ENCODE measurements at regions not wholly inside any gene's neighbourhood (a gene's known extent, or its start where the extent isn't known, plus 50 kb on each side); places are given as distances from the start of the nearest gene placed in this dataset.

DNA sequence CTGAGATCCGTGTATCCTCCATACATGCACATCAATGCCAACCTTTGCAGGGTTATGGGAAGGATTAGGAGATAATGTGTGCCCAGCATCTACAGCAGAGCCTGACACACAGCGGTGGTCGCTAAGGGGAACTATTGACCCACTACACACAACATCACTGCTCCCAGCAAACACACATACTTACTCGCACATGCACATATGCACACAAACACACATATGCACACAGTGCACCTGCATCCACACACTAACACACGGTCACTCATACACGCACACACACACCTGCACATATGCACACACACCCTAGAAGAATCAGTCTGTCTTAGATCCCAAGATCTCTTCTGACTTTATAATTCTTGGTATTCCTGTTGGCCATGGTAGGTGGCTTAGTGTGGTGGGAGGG is 118.3 kb downstream of the GYPC start:
- DNase-seq (ENCODE audit: low read depth in 2 of 3, low spot score in 2 of 3), result no peak

GRCh38 chr2:126774761-126775160 is 118.8 kb downstream of the GYPC start:
- no peak for DNase-seq (ENCODE audit: low read depth in 2 of 3, low spot score in 2 of 3)

DNA sequence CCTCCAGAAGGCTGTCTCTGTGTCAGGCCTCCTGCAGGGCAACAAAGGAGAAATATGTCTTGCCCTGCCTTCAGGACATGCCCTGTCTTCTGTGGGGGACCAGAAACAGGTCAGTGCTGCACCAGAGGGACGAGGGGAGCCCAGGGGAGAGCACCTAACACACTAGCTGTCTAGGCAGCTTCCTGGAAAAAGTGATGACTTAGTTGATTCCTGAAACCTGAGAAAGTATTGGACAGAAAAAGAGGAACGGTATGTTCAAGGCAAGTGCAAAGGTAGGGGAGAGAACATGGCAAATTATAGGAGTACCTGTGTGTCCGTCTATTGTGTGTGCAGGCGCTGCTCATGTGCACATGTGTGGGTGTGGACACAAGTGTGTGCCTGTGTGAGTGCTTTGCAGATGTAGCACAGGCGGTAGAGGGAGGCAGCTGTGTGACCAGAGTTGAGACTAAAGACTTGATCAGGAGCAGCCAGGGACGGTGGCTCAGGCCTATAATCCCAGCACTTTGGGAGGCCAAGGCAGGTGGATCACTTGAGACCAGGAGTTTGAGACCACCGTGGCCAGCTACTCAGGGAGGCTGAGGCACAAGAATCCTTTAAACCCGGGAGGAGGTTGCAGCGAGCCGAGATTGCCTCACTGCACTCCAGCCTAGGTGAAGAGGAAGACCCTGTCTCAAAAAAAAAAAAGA is 119.5 kb downstream of the GYPC start:
- DNase-seq (ENCODE audit: low read depth in 2 of 3, low spot score in 2 of 3), result no peak

DNA sequence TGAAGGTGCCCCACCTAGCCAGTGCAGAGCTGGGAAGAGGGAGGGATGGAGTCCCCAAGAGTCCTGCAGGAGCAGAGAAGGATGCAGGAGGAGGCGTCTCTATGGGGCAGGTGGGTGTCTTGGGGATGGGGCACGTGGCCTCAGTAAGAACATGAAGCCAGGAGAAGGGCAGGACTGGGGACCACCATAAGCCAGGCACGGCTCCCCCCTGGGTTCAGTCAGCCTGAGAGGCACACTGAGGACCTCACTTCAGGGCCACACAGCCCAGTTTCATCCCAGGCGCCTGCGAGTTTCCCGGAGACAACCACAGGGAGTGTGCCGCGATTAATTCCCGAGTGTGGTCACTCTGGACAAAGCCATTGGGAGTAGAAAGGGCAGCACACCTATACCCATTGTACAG is 120.3 kb downstream of the GYPC start:
- no peak for DNase-seq (ENCODE audit: low read depth in 2 of 3, low spot score in 2 of 3)

DNA sequence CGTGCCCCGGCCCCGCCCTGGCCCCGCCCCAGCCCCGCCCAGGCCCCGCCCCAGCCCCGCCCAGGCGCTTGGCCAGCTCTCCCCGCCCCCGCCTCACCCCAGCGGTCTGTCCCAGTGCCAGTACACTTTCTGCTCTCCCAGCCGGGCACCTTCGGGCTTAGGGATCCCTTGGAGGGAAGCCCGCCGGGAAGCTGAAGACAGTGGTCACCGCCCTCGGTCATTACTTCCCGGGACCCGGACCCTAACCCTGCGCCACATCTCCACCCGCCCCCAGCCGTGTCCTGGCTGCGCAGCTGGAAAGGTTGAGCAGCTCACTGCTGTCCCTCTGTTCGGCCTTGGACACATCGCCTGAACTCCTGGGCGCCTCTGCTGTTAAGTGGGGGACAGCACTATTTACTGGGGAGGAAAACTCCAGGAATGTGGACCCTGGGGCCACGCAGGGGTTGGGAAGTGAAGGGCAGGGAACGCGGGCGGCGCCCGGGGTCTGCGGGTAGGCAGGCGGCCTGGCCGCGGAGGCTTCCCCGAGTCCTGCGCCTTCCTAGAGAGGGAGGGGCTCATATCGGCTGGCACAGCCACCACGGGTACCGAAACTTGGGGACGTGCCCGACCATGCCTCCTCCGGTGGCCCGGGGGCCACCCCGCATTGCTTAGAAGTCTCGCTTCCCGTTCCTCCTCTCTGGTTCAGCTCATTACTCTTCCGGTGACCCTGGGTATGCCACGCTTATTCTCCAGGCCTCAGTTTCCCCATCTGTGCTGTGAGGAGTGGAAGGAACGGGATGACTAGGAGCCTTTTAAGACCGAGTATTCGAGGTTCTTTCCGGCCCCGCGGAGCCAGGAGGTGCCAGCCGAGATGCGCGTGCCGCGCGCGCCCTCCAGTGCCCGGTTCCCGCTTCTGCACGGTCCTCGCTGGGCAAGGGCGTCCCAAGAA is 121.0 kb downstream of the GYPC start:
- peak; percentile 51 to 74 (median 64) for DNase-seq (ENCODE audit: low read depth in 2 of 3, low spot score in 2 of 3)

DNA sequence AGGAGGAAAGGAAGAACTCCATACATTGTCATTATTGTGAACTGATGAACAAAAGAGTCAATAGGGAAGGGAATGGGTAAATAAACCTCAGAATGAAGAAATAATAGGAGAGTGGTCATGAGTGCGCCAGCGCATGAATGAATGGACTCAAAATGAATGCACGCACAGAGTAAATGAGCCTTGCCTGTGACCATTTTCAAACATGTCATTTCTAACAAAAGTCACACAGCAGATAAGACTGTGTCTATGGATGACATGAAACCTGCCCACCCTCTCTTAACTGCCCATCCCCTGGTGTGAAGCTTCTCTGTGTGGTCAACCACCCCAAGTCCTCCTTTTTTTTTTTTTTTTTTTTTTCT is 121.1 kb upstream of the TEX51 start:
- no peak for DNase-seq (ENCODE audit: low read depth in 2 of 3, low spot score in 2 of 3)

- no peak for DNase-seq (ENCODE audit: low read depth in 2 of 3, low spot score in 2 of 3)
Measured at GRCh38 chr2:126778561-126779501, 119.9 kb upstream of the TEX51 start.

GRCh38 chr2:126781206-126781605 is 117.5 kb upstream of the TEX51 start:
- DNase-seq (ENCODE audit: low read depth in 2 of 3, low spot score in 2 of 3), result no peak

GRCh38 chr2:126781806-126782205 is 116.9 kb upstream of the TEX51 start:
- no peak for DNase-seq (ENCODE audit: low read depth in 2 of 3, low spot score in 2 of 3)

GRCh38 chr2:126782648-126783047 is 116.0 kb upstream of the TEX51 start:
- DNase-seq (ENCODE audit: low read depth in 2 of 3, low spot score in 2 of 3), result no peak

DNA sequence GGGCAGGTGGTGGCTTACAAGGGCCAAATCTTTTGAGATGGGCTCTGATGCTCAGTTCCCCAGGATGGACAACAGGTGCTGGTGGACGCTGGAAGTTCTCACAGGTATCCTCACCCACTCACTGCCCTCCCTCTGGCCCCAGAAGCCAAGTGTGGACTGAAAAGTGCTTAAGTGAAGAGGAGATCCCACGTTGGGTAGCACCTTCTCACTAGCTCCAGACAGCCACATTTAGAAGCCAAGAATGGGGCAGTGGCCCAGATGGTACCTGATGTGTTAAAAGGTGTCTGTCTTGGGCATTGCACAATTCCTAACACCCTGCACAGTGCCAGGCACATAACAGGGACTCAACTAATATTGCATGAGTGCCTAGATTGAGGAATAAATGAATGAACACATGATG is 115.3 kb upstream of the TEX51 start:
- DNase-seq (ENCODE audit: low read depth in 2 of 3, low spot score in 2 of 3), result no peak

DNA sequence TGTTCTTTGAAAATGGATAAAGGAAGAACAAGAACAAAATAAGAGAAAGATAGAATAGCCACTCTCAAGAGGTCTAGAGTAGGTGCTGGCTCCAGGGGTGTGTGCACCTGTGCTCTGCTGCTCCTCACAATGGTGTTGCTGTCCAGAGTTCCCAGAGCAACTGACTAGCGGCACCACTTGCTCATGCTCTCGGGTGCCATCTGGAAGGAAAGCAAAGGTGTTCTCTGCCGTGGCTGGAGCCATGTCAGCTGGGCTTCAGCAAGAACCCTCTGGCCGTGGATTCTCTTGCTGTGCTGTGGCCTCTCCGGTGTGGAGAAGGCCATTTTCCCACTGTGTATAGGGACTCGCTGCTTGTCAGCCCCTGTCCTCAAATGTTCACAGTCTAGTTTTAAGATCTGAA is 114.6 kb upstream of the TEX51 start:
- no peak for DNase-seq (ENCODE audit: low read depth in 2 of 3, low spot score in 2 of 3)

GRCh38 chr2:126784621-126785020 is 114.1 kb upstream of the TEX51 start:
- no peak for DNase-seq (ENCODE audit: low read depth in 2 of 3, low spot score in 2 of 3)

- no peak for DNase-seq (ENCODE audit: low read depth in 2 of 3, low spot score in 2 of 3)
Measured at GRCh38 chr2:126785236-126785635, 113.5 kb upstream of the TEX51 start.

GRCh38 chr2:126785862-126786261 is 112.8 kb upstream of the TEX51 start:
- DNase-seq (ENCODE audit: low read depth in 2 of 3, low spot score in 2 of 3), result no peak

- DNase-seq (ENCODE audit: low read depth in 2 of 3, low spot score in 2 of 3), result no peak
Measured at GRCh38 chr2:126786765-126787164, 111.9 kb upstream of the TEX51 start.

- DNase-seq (ENCODE audit: low read depth in 2 of 3, low spot score in 2 of 3), result no peak
Measured at GRCh38 chr2:126787289-126787688, 111.4 kb upstream of the TEX51 start.

DNA sequence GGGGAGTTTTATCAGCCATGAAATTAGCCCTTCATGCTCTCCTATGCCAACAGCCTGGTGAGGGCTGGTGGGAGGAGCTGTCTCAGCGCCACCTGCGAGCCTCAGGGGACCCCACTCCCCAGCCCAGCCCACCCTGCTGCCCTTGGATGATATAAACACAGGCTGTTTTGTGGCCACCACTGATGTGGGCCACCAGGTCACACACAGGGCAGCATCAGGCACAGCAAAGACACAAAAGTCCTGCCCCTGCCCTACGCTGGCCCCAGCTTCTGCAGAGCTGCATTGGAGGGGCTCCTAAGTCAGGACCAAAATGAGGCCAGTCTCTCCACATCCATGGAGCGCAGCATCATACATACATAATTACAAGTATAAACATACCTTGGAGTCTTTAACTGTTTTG is 110.6 kb upstream of the TEX51 start:
- DNase-seq (ENCODE audit: low read depth in 2 of 3, low spot score in 2 of 3), result no peak

GRCh38 chr2:126788652-126789051 is 110.0 kb upstream of the TEX51 start:
- DNase-seq (ENCODE audit: low read depth in 2 of 3, low spot score in 2 of 3), result no peak

DNA sequence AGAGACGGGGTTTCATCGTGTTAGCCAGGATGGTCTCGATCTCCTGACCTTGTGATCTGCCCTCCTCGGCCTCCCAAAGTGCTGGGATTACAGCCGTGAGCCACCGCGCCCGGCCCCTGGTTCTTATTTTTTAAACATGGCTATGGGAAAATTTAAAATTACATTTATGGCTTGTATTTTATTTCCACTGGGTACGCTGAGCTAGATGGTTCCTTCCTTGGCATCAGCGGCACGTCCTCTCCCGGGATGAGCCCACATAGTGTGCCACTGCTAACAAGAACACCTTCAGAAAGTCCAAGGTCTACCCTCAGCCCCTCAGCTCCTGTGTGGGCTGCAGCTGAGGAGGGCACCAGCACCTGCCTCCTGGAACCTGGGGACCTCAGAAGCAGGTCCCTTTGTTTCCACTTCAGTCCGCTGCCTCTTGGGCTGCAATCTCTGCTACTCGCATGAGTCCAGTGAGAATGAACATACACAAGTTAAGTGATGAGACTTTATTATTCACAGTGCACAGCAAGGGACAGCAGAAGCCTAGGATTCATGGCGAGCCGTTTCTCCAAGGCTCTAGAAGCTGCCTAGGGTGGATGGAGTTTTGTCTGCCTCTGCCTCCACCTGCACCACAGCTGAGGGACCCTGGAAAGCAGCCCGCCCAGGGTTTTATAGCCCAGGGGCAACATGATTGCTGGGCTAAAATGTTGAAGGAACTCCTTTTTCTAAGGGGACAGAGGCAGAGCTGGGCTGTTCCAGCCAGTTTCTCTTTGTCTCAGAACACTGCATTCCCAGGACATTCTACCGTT is 107.5 kb upstream of the TEX51 start:
- DNase-seq (ENCODE audit: low read depth in 2 of 3, low spot score in 2 of 3), result no peak

DNA sequence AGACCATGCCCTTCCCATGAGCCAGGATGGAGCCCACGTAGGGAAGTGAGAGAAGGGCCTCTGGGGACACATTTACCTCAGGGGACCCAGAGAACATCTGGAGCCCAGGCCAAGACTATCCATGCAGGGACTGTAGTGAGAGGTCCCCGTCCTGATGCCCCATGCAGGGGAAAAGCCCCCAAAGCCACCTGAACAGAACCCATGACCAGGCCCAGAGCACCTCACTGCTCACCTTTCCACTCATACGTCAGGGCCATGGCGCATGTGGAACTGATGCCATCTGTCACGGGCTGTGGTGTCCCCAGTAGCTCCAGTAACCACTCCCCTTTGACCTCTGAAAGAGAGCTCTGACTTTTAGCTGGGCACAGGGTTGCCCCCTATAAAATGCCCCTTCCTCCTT is 106.5 kb upstream of the TEX51 start:
- no peak for DNase-seq (ENCODE audit: low read depth in 2 of 3, low spot score in 2 of 3)

All from activated CD8-positive, alpha-beta memory T cell treated with anti-CD3 and anti-CD28 coated beads for 48 hours (primary cell).